ENCODE measurements at regions not wholly inside any gene's neighbourhood (a gene's known extent, or its start where the extent isn't known, plus 50 kb on each side); places are given as distances from the start of the nearest gene placed in this dataset.

GRCh38 chr6:101263596-101263995, 129.9 kb upstream of the GRIK2 start:
- TF ChIP-seq CTCF (IDR thresholded peaks at IDR 0.05) (no peak), POLR2A (IDR thresholded peaks at IDR 0.05) (no peak)

Data from adrenal gland (tissue), 5 donors.